Panc1 (cell line): ENCODE measurements at regions not wholly inside any gene's neighbourhood (a gene's known extent, or its start where the extent isn't known, plus 50 kb on each side); places are given as distances from the start of the nearest gene placed in this dataset.

Source experiments
- ATAC-seq: fragments of 200-7000 bp; cut with Tn5 transposase; 2 replicates; pipeline ENCODE4 v1.9.1; 2020; ENCODE audit warnings: mild to moderate bottlenecking, moderate library complexity
- BruUV-seq: library from RNA; stranded (reverse); fragments of 400-500 nt; replicated peaks from 2 replicates; lab custom pipeline; 2021; lab: Mats Ljungman, UMichigan
- CTCF ChIA-PET: fragments of 300-600 bp; sonication (Branson Sonifier 250); formaldehyde crosslinking; loops from one replicate; lab custom pipeline; 2022; ENCODE audit warnings: antibody characterized with exemption; lab: Charles Lee
- POLR2A ChIA-PET: fragments of 300-600 bp; sonication (Branson Sonifier 250); formaldehyde crosslinking; loops from one replicate; lab custom pipeline; 2022; ENCODE audit warnings: antibody characterized with exemption; lab: Charles Lee
- DNase-seq: peaks from one replicate; pipeline ENCODE4 v3.0.0-alpha.2; 2010; ENCODE audit warnings: low read depth, low spot score
- H3K27ac ChIP-seq: 2 replicates; pipeline ENCODE4 v1.5.1; 2011; ENCODE audit warnings: mild to moderate bottlenecking, low read length, inconsistent platforms
- H3K27me3 ChIP-seq: fragments of 200-500 bp; sonication (Bioruptor generic); 2 replicates; pipeline ENCODE4 v1.6.0; 2014; ENCODE audit warnings: low read length, inconsistent platforms; ENCODE audit not compliant: control insufficient read depth, insufficient read depth
- H3K36me3 ChIP-seq: fragments of 200-500 bp; sonication (Bioruptor generic); 2 replicates; pipeline ENCODE4 v1.5.1; 2014; ENCODE audit warnings: inconsistent platforms, mild to moderate bottlenecking, low read length, moderate library complexity; ENCODE audit not compliant: control insufficient read depth, insufficient read depth
- H3K4me1 ChIP-seq: 2 replicates; pipeline ENCODE4 v1.5.1; 2011; ENCODE audit warnings: inconsistent platforms, mild to moderate bottlenecking, low read length, moderate library complexity; ENCODE audit not compliant: control insufficient read depth, insufficient read depth
- H3K4me3 ChIP-seq, 2 experiments: 2 replicates each; pipeline ENCODE4 v1.5.1; 2011 to 2012; ENCODE audit warnings: low read depth in 2 of 2, low read length in 2 of 2, mild to moderate bottlenecking in 2 of 2, inconsistent platforms in 1 of 2, moderate library complexity in 1 of 2
- H3K9me3 ChIP-seq: fragments of 200-500 bp; sonication (Bioruptor generic); 2 replicates; pipeline ENCODE4 v1.5.1; 2014; ENCODE audit warnings: low read depth, mild to moderate bottlenecking, inconsistent platforms, low read length, moderate library complexity; ENCODE audit not compliant: control insufficient read depth, insufficient read depth
- POLR2AphosphoS5 ChIP-seq: IDR thresholded peaks from 2 replicates; pipeline ENCODE4 v1.6.1; 2012; ENCODE audit warnings: mild to moderate bottlenecking, low read depth, low read length, moderate library complexity
- REST ChIP-seq, 2 experiments: IDR thresholded peaks; 2 replicates each; pipeline ENCODE4 v1.6.1; 2011 to 2012; ENCODE audit warnings: low read depth in 2 of 2, control low read depth in 1 of 2, low read length in 1 of 2, mild to moderate bottlenecking in 1 of 2, moderate library complexity in 1 of 2; ENCODE audit not compliant: insufficient read depth in 1 of 2
- SIN3A ChIP-seq: IDR thresholded peaks from 2 replicates; pipeline ENCODE4 v1.6.1; 2012; ENCODE audit warnings: low read depth, mild to moderate bottlenecking, low read length, moderate library complexity, borderline replicate concordance; ENCODE audit not compliant: insufficient read depth
- TCF7L2 ChIP-seq: IDR thresholded peaks from 2 replicates; pipeline ENCODE4 v1.6.1; 2011; ENCODE audit warnings: mild to moderate bottlenecking, low read depth, low read length, inconsistent platforms
- in situ Hi-C: cut with HindIII; loops from 2 replicates; pipeline ENCODE4 v1.10.0; 2016; ENCODE audit warnings: low sequenced_read_pairs, low pct_unique_long_range_greater_than_20kb
- intact Hi-C: fragments of 100-400 bp; cut with micrococcal nuclease; formaldehyde crosslinking; loops from one replicate; pipeline ENCODE4 v1.10.0; 2022; ENCODE audit not compliant: unreplicated experiment
- TF ChIP-seq, protein P1 (sequence below): fragments of 450-650 bp; IDR thresholded peaks from 2 replicates; pipeline ENCODE4 v1.5.1; 2017; ENCODE audit warnings: mild to moderate bottlenecking

- in situ Hi-C loops = no loop called here
- no peaks in the 10 kb centered on the region for H3K4me1 ChIP-seq
- intact Hi-C loops = no loop called here
- POLR2A ChIA-PET = no interaction called here
- no TSS peak for BruUV-seq
- H3K27me3 ChIP-seq = no peaks in the 10 kb centered on the region
- no peak overlapping the region for H3K27ac ChIP-seq
- CTCF ChIA-PET = no interaction called here
- no peaks in the 10 kb centered on the region for H3K9me3 ChIP-seq
- no peaks in the 10 kb centered on the region for H3K36me3 ChIP-seq
- H3K4me3 ChIP-seq = no peak overlapping the region
- DNase-seq (no peak), ATAC-seq (no peak)
- TF ChIP-seq, protein P1, sequence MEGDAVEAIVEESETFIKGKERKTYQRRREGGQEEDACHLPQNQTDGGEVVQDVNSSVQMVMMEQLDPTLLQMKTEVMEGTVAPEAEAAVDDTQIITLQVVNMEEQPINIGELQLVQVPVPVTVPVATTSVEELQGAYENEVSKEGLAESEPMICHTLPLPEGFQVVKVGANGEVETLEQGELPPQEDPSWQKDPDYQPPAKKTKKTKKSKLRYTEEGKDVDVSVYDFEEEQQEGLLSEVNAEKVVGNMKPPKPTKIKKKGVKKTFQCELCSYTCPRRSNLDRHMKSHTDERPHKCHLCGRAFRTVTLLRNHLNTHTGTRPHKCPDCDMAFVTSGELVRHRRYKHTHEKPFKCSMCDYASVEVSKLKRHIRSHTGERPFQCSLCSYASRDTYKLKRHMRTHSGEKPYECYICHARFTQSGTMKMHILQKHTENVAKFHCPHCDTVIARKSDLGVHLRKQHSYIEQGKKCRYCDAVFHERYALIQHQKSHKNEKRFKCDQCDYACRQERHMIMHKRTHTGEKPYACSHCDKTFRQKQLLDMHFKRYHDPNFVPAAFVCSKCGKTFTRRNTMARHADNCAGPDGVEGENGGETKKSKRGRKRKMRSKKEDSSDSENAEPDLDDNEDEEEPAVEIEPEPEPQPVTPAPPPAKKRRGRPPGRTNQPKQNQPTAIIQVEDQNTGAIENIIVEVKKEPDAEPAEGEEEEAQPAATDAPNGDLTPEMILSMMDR = no peak
- TF ChIP-seq SIN3A (no peak), TCF7L2 (no peak), REST (IDR thresholded peaks at IDR 0.05; ENCODE audit: insufficient read depth in 1 of 2, low read depth in 2 of 2, low read length in 1 of 2) (no peak)
Observed at GRCh38 chr6:68159433-68159832, 475.6 kb upstream of the ADGRB3 start.

- ATAC-seq = no peak
- POLR2A ChIA-PET = no interaction called here
- in situ Hi-C loops = no loop called here
- H3K27me3 ChIP-seq = no peaks in the 10 kb centered on the region
- BruUV-seq = no TSS peak
- intact Hi-C loops = no loop called here
- no peak for DNase-seq
- no peaks in the 10 kb centered on the region; the same call in 1 of the 2 replicates for H3K9me3 ChIP-seq
- no peak overlapping the region for H3K4me3 ChIP-seq
- CTCF ChIA-PET = no interaction called here
- no peak overlapping the region for H3K27ac ChIP-seq
- no peak for TF ChIP-seq POLR2AphosphoS5
- no peak for TF ChIP-seq REST (IDR thresholded peaks at IDR 0.05; ENCODE audit: insufficient read depth in 1 of 2, low read depth in 2 of 2, low read length in 1 of 2)
- TF ChIP-seq SIN3A = no peak
- TF ChIP-seq, protein P1 = no peak
- no peak for TF ChIP-seq TCF7L2
- H3K36me3 ChIP-seq = no peaks in the 10 kb centered on the region
- H3K4me1 ChIP-seq = no peaks in the 10 kb centered on the region
Observed at GRCh38 chr6:68158256-68158655, 476.8 kb upstream of the ADGRB3 start.
